GM21786 (cell line): ENCODE measurements at regions not wholly inside any gene's neighbourhood (a gene's known extent, or its start where the extent isn't known, plus 50 kb on each side); places are given as distances from the start of the nearest gene placed in this dataset.
A peak's percentile ranks its signal among the peaks of the same experiment; 100 is the strongest.
"Not testable (repeated sequence)": the region's sequence is repeated elsewhere in the genome, so short reads cannot be mapped to it uniquely, and the experiment has no call there.

Experiments
- ATAC-seq: cut with Tn5 transposase; IDR thresholded peaks from one replicate; pipeline ENCODE4 v1.9.1; 2021; ENCODE audit not compliant: unreplicated experiment

DNA sequence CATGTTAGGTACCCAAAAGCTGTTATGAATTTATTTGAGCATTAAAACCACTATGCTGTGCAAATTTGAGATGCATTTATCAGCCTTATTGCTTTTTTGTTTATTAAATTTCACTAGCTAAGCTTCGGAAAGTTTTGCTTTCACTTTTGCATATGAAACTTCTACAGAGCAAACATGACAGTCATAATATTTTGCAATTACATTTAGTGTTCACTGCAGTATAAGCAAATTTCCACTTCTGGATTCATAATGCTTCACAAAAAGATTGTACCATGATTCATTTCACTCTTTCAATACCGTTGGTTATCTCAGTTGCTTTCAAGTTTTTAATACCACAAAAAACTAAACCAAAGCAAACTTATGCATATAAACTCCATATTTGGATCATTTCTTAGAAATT, 228.7 kb upstream of the SLC8A1 start:
- ATAC-seq: peak; percentile 95

DNA sequence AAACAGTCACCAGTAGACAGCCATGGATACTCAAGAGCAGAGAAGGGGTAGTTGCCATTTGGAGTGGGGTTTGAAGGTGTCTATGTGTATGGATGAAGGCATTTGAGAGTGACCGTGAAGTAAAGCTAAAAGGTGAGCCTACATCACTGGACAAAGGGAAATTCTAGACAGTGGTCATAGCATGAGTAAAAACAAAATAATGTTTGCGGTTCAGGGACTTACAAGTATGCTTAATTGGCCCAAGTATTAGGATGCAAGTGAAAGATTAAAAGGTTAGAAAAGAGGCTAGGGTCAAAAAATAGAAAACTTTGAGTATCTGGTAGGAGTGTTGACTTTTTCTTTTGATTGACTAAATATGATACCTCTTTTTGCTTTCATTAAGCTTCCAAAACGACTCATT, 238.1 kb upstream of the SLC8A1 start:
- ATAC-seq: no peak

DNA sequence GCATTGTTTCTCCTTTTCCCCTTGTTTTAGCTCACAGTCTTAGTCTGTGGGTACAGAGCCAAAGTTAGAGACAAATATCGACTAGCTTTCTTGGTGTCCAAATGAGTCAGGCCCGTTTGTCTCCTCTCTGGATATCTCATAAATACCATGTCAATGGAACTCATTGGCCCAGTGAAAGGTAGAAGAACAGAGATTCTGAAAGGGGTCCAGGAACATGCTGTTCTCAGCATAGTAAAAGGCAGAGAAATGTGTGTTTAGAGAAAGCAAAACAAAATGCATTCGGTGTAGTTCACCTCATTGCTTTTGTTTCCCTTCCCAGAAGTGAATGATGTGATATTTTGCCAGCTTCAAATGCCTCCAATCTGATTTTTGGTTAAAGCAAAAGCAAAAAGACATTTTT, 238.6 kb upstream of the SLC8A1 start:
- no peak for ATAC-seq

DNA sequence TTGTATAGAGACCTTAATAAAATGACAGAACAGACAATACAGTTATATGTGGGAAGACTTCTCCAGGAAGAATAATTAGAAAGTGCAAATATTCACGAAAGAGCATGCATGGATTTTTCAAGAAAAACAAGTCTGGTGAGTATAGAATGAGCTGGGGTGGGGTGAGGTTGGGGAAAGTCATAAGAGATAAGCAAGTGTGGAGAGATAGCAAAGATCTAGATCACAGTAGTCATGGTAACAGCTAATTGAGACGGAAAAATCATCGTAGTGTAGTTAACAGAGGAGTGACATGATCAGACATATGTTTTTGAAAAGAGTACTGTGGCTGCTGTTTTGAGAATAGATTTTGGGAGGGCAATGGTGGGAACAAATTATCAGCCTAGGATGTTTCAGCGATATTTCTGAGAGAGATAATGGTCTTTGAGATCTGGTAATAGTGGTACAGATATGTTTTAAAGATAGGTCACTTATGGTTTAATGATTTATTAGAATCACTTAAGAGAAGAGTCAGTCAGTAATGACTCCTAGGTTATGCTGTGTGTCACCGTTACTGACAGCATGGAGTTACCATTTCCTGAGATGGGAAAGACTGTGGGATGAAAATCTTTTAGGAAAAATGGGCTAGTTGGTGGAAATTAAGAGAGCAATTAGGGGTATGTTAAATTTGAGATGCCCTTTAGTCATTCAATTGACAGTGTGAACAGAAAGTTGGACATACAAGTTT, 248.5 kb upstream of the SLC8A1 start:
- ATAC-seq: no peak

DNA sequence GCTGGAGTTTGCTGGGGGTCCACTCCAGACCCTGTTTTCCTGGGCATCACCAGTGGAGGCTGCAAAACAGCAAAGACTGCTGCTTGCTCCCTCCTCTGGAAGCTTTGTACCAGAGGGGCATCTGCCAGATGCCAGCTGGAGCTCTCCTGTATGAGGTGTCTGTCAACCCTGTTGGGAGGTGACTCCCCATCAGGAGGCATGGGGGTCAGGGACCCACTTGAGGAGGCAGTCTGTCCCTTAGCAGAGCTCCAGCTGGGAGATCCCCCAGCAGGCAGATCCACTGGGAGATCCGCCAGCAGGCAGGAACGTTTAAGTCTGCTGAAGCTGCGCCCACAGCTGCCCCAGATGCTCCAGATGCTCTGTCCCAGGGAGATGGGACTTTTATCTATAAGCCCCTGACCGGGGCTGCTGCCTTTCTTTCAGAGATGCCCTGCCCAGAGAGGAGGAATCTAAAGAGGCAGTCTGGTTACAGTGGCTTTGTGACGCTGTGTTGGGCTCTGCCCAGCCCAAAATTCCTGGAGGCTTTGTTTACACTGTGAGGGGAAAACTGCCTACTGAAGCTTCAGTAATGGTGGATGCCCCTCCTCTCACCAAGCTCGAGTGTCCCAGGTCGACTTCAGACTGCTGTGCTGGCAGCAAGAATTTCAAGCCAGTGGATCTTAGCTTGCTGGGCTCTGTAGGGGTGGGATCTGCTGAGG, 260.5 kb upstream of the SLC8A1 start:
- not testable (repeated sequence) for ATAC-seq

DNA sequence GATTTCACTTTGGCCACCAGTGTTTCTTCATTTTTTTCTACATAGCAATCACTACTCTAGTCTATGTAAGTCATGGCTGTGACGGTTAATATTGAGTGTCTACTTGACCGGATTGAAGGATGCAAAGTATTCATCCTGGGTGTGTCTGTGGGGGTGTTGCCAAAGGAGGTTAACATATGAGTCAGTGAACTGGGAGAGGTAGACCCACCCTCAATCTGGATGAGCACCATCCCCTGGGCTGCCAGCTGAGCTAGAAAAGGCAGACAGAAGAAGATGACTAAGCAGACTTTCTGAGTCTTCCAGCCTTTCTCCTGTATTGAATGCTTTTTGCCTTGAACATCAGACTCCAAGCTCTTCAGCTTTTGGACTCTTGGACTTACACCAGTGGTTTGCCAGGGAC, 265.0 kb upstream of the SLC8A1 start:
- ATAC-seq: no peak

DNA sequence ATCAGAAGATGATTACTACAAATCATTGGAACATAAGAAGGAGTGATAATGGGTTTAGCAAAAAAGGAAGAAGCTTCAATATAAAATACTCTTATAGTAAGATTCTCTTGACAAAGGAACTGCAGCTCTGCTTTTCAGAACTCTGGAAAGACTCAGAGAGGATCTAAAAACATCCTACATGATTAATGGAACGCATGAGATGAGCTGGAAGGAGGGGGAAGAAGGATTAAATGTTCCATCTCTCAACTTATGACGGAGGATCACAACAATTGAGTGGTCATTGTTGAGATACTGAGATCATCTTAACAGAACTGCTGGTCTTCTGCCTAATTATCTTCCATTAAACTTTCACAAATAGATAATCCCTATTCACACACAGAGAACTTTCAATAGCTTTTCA, 267.5 kb upstream of the SLC8A1 start:
- ATAC-seq: no peak

DNA sequence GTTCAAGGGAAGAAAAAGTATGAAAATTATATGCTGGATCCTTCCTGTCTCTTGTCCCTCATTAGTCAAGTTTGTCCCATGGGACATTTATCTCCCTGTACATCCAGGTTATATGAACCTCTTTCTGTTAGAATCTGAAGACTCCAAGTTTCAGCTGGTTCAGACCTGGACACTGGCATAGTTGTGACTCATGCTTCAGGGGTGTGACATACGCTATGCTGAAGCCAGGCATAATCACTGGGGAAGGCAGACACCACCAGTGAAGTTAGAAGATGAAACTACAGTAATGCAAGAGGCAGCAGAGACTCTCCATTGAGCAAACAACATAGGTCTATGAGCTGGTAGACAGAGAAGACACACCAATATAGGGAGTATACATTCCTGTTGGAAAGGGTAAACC, 269.7 kb upstream of the SLC8A1 start:
- no peak for ATAC-seq

GRCh38 chr2:40723194-40723593, 271.3 kb upstream of the SLC8A1 start:
- no peak for ATAC-seq

- no peak for ATAC-seq
These were observed 273.1 kb upstream of the SLC8A1 start for GRCh38 chr2:40725040-40725439.

DNA sequence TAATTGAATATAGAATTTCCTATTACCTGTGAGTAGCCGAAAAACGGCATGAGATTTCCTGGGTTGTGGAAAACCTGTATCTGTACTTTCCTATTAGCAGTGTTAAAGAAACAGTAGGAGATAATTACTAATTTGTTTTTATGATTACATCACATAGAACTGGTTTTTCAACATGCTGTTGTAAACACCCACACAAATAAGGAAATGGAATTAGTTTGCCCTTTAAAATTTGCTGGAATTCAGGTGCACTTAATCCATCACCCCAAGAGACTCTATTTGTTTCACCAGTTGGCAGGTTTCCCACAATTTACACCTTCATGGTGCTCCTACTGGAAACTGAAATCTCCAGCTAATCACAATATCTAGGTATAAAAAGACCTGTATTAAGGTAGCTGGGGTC, 274.1 kb upstream of the SLC8A1 start:
- ATAC-seq: no peak

DNA sequence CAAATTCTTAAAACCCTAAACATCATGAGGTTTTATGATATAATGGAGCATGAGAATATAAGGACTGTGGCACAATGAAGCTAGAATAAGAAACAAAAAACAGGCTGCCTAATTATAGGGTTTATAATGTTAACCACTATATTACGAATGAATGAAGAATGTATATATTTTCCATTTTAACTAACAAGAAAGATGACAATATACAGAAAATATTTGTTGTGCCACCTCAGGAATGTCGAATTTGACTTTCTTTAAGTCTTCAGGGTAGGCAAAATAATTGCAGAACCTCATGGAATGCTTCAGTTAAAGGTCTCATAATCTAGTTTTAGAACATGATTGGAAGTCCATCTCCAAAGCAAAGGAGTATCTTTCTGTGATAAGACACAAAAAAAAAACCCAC, 282.9 kb upstream of the SLC8A1 start:
- ATAC-seq: no peak

GRCh38 chr2:40737180-40737579, 285.3 kb upstream of the SLC8A1 start:
- no peak for ATAC-seq

GRCh38 chr2:40740419-40740818, 288.5 kb upstream of the SLC8A1 start:
- no peak for ATAC-seq

- ATAC-seq: no peak
These were observed 289.6 kb upstream of the SLC8A1 start for GRCh38 chr2:40741532-40741931.

- ATAC-seq: no peak
These were observed 294.3 kb upstream of the SLC8A1 start for GRCh38 chr2:40746191-40746590.

- ATAC-seq: no peak
These were observed 300.1 kb upstream of the SLC8A1 start for GRCh38 chr2:40751981-40752380.

DNA sequence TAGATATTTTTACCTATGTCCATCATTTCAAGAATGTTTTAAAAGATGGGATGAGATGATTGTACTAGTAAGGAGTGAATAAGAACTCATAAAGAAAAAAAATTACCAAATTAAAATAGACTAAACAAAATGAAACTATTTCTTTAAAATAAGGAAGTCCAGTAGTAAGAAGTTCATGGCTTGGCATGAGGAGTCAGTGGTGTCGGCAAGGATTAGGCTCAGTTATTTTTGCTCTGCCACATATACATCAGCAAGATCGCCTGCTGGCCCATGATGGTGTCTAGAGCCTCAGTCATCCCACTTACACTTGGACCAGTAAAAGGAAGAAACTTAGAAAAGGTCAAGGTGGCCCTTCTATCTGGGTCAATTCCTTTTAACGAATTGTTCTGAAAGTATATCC, 300.9 kb upstream of the SLC8A1 start:
- ATAC-seq: no peak

GRCh38 chr2:40754912-40755311, 303.0 kb upstream of the SLC8A1 start:
- ATAC-seq: no peak

DNA sequence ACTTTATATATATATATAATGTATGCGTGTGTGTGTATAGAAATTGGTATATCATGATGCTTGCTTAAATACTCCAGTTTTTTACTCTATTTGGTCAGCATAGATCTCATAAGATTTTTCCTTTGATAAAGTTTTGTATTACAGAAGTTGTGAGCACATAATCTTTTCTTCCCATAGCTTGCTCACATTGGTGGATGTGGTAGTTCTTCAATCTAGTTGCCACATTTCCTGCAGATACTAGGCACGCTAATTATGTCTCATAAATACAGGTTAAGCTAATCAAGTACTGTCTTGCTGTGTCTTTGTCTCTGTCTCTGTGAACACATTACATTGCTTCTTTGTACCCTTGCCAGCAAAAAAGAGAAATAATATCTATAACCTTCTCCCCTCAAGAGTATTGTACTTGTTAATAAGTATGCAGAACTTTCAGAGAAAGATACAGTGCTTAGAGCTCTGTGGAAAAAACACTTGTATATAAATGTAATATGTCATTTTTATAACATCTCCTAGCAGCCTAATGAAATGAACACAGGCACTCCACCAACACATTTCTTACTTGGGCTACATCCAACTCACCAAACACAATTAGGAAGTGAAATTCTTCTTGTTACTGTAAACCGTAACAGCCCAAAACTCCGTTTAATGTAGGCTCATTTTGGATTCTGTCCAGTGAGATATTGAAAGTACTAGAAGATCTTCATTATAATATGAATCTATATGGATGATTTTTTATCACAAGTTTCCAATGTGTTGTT, 306.7 kb upstream of the SLC8A1 start:
- ATAC-seq: no peak

DNA sequence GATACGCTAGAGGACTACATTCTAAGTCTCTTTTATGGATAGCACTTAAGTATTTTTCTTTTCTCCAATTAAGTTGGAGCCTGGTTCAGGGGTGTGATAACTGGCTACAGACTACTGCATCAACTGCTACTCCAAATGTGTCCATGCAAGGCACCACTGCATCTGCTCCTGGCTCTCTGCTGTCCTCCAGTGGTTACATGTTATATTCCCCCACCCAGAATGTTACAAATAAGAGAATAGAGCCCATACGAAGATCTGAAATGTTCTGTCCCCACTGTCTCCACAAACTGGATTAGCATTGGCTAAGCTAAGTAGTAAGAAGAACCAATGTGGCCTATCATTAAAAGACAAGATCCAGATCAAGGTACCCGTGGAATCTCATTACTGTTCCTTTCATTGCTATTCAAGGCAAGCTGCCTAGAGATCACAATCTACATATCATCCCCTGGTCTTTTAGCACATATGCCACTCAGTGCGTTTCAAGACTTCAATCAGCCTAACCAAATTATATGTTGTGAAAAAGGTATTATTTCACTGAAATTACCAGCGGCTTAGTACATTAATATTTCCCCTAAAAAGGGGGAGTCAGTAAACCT, 308.3 kb upstream of the SLC8A1 start:
- ATAC-seq: peak; percentile 68

- no peak for ATAC-seq
These were observed 321.4 kb upstream of the SLC8A1 start for GRCh38 chr2:40773291-40773690.
